ENCODE measurements at regions not wholly inside any gene's neighbourhood (a gene's known extent, or its start where the extent isn't known, plus 50 kb on each side); places are given as distances from the start of the nearest gene placed in this dataset.

GRCh38 chr17:6919158-6919557 lies 76.7 kb upstream of the ALOX12 start:
- no peak for TF ChIP-seq FOXM1 (IDR thresholded peaks at IDR 0.05; ENCODE audit: borderline replicate concordance, low read depth)
- TF ChIP-seq YY1 (IDR thresholded peaks at IDR 0.05; ENCODE audit: low read depth): no peak
- TF ChIP-seq CREB1 (IDR thresholded peaks at IDR 0.05; ENCODE audit: low read depth): no peak
- no peak for TF ChIP-seq CEBPB (IDR thresholded peaks at IDR 0.05)
- TF ChIP-seq TCF12 (IDR thresholded peaks at IDR 0.05; ENCODE audit: low read depth): no peak
- no peak for TF ChIP-seq REST (IDR thresholded peaks at IDR 0.05; ENCODE audit: low read depth)
- TF ChIP-seq NFIC (IDR thresholded peaks at IDR 0.05): no peak
- no peak for TF ChIP-seq ZBTB7A (IDR thresholded peaks at IDR 0.05; ENCODE audit: low read depth)
- TF ChIP-seq USF1 (IDR thresholded peaks at IDR 0.05): no peak
- TF ChIP-seq TAF1 (IDR thresholded peaks at IDR 0.05; ENCODE audit: low read depth): no peak
- TF ChIP-seq EGR1 (IDR thresholded peaks at IDR 0.05): no peak
- no peak for TF ChIP-seq TEAD4 (IDR thresholded peaks at IDR 0.05)
- TF ChIP-seq MAX (IDR thresholded peaks at IDR 0.05): no peak
- TF ChIP-seq EP300 (IDR thresholded peaks at IDR 0.05; ENCODE audit: borderline replicate concordance): no peak
- TF ChIP-seq RAD21 (IDR thresholded peaks at IDR 0.05; ENCODE audit: low read depth): no peak

GRCh38 chr17:6923385-6923784 lies 72.5 kb upstream of the ALOX12 start:
- TF ChIP-seq YY1 (IDR thresholded peaks at IDR 0.05; ENCODE audit: low read depth) (no peak), NFIC (IDR thresholded peaks at IDR 0.05) (no peak), TAF1 (IDR thresholded peaks at IDR 0.05; ENCODE audit: low read depth) (no peak), TCF12 (IDR thresholded peaks at IDR 0.05; ENCODE audit: low read depth) (no peak), USF1 (IDR thresholded peaks at IDR 0.05) (no peak), TEAD4 (IDR thresholded peaks at IDR 0.05) (no peak), RAD21 (IDR thresholded peaks at IDR 0.05; ENCODE audit: low read depth) (no peak), ZBTB7A (IDR thresholded peaks at IDR 0.05; ENCODE audit: low read depth) (no peak), MAX (IDR thresholded peaks at IDR 0.05) (no peak), EP300 (IDR thresholded peaks at IDR 0.05; ENCODE audit: borderline replicate concordance) (no peak), REST (IDR thresholded peaks at IDR 0.05; ENCODE audit: low read depth) (no peak), EGR1 (IDR thresholded peaks at IDR 0.05) (no peak), CREB1 (IDR thresholded peaks at IDR 0.05; ENCODE audit: low read depth) (no peak), FOXM1 (IDR thresholded peaks at IDR 0.05; ENCODE audit: borderline replicate concordance, low read depth) (no peak)

GRCh38 chr17:6924208-6924607 lies 71.6 kb upstream of the ALOX12 start:
- TF ChIP-seq RAD21 (IDR thresholded peaks at IDR 0.05; ENCODE audit: low read depth): no peak

- no peak for TF ChIP-seq USF1 (IDR thresholded peaks at IDR 0.05)
- no peak for TF ChIP-seq REST (IDR thresholded peaks at IDR 0.05; ENCODE audit: low read depth)
- TF ChIP-seq FOXM1 (IDR thresholded peaks at IDR 0.05; ENCODE audit: borderline replicate concordance, low read depth): no peak
- no peak for TF ChIP-seq TAF1 (IDR thresholded peaks at IDR 0.05; ENCODE audit: low read depth)
- no peak for TF ChIP-seq YY1 (IDR thresholded peaks at IDR 0.05; ENCODE audit: low read depth)
- no peak for TF ChIP-seq NFIC (IDR thresholded peaks at IDR 0.05)
- no peak for TF ChIP-seq EGR1 (IDR thresholded peaks at IDR 0.05)
- no peak for TF ChIP-seq TEAD4 (IDR thresholded peaks at IDR 0.05)
- no peak for TF ChIP-seq ZBTB7A (IDR thresholded peaks at IDR 0.05; ENCODE audit: low read depth)
- no peak for TF ChIP-seq MAX (IDR thresholded peaks at IDR 0.05)
- TF ChIP-seq RAD21 (IDR thresholded peaks at IDR 0.05; ENCODE audit: low read depth): no peak
- no peak for TF ChIP-seq EP300 (IDR thresholded peaks at IDR 0.05; ENCODE audit: borderline replicate concordance)
- no peak for TF ChIP-seq TCF12 (IDR thresholded peaks at IDR 0.05; ENCODE audit: low read depth)
- no peak for TF ChIP-seq CEBPB (IDR thresholded peaks at IDR 0.05)
- TF ChIP-seq CREB1 (IDR thresholded peaks at IDR 0.05; ENCODE audit: low read depth): no peak
Measured at GRCh38 chr17:6926667-6927066, 69.2 kb upstream of the ALOX12 start.

Measured in Ishikawa (cell line).